ENCODE measurements at regions not wholly inside any gene's neighbourhood (a gene's known extent, or its start where the extent isn't known, plus 50 kb on each side); places are given as distances from the start of the nearest gene placed in this dataset.

GRCh38 chr11:39432929-39433328 is 2026.5 kb downstream of the LRRC4C start:
- TF ChIP-seq FOXS1 (CRISPR knock-in tag; IDR thresholded peaks at IDR 0.05): no peak
- no peak for TF ChIP-seq CTCF (IDR thresholded peaks at IDR 0.05)
- TF ChIP-seq POLR2A (IDR thresholded peaks at IDR 0.05; ENCODE audit: low read length): no peak
- no peak for TF ChIP-seq RFX5 (IDR thresholded peaks at IDR 0.05)
- TF ChIP-seq, protein P1, sequence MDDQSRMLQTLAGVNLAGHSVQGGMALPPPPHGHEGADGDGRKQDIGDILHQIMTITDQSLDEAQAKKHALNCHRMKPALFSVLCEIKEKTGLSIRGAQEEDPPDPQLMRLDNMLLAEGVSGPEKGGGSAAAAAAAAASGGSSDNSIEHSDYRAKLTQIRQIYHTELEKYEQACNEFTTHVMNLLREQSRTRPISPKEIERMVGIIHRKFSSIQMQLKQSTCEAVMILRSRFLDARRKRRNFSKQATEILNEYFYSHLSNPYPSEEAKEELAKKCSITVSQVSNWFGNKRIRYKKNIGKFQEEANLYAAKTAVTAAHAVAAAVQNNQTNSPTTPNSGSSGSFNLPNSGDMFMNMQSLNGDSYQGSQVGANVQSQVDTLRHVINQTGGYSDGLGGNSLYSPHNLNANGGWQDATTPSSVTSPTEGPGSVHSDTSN (IDR thresholded peaks at IDR 0.05): no peak
- no peak for TF ChIP-seq MAFK (IDR thresholded peaks at IDR 0.05; ENCODE audit: partially characterized antibody)
- no peak for TF ChIP-seq HDAC2 (IDR thresholded peaks at IDR 0.05)
- no peak for TF ChIP-seq MYC (IDR thresholded peaks at IDR 0.05; ENCODE audit: borderline replicate concordance, low read length)
- TF ChIP-seq POLR2AphosphoS2 (conservative IDR thresholded peaks at IDR 0.05; ENCODE audit: low read length): no peak
- TF ChIP-seq CHD2 (IDR thresholded peaks at IDR 0.05; ENCODE audit: low read length, partially characterized antibody): no peak
- TF ChIP-seq CBX8 (IDR thresholded peaks at IDR 0.05): no peak
- no peak for TF ChIP-seq HOXB5 (CRISPR knock-in tag; IDR thresholded peaks at IDR 0.05)
- TF ChIP-seq USF2 (IDR thresholded peaks at IDR 0.05): no peak
